Neuronal stem cell (in vitro differentiated cells): ENCODE measurements at regions not wholly inside any gene's neighbourhood (a gene's known extent, or its start where the extent isn't known, plus 50 kb on each side); places are given as distances from the start of the nearest gene placed in this dataset.

Experiments
- DNase-seq: peaks from one replicate; pipeline ENCODE4 v3.0.0-alpha.2; 2013; ENCODE audit warnings: low spot score
- H2AFZ ChIP-seq: one replicate; pipeline ENCODE4 v1.6.1; 2013; ENCODE audit warnings: mild to moderate bottlenecking, low read length, inconsistent platforms
- H2AK5ac ChIP-seq: 2 replicates; pipeline ENCODE4 v1.6.1; 2013; ENCODE audit warnings: low read depth, mild to moderate bottlenecking, inconsistent platforms, low read length, moderate library complexity, mixed read lengths
- H2BK120ac ChIP-seq: 2 replicates; pipeline ENCODE4 v1.6.1; 2013; ENCODE audit warnings: low read depth, mild to moderate bottlenecking, inconsistent platforms, low read length, moderate library complexity, mixed read lengths
- H2BK12ac ChIP-seq: one replicate; pipeline ENCODE4 v1.6.1; 2013; ENCODE audit warnings: low read length, inconsistent platforms
- H2BK15ac ChIP-seq: 2 replicates; pipeline ENCODE4 v1.6.1; 2013; ENCODE audit warnings: mild to moderate bottlenecking, low read length, inconsistent platforms, mixed read lengths
- H2BK5ac ChIP-seq: one replicate; pipeline ENCODE4 v1.6.1; 2013; ENCODE audit warnings: inconsistent platforms, mild to moderate bottlenecking, low read length, moderate library complexity
- H3K14ac ChIP-seq: one replicate; pipeline ENCODE4 v1.6.1; 2013; ENCODE audit warnings: low read length, inconsistent platforms
- H3K18ac ChIP-seq: 2 replicates; pipeline ENCODE4 v1.6.1; 2013; ENCODE audit warnings: low read length, inconsistent platforms
- H3K23ac ChIP-seq: 2 replicates; pipeline ENCODE4 v1.6.1; 2013; ENCODE audit warnings: low read depth, mild to moderate bottlenecking, mixed read lengths, low read length, inconsistent platforms; ENCODE audit not compliant: poor library complexity
- H3K27ac ChIP-seq: replicated peaks from 3 replicates; pipeline ENCODE4 v1.5.1; 2013; ENCODE audit warnings: low read length, inconsistent platforms
- H3K27me3 ChIP-seq, 3 experiments: 2 replicates each; pipeline ENCODE4 v1.6.1; 2013; ENCODE audit warnings: low read length in 3 of 3, mild to moderate bottlenecking in 2 of 3, inconsistent platforms in 1 of 3, low read depth in 1 of 3, mixed read lengths in 1 of 3, moderate library complexity in 1 of 3; ENCODE audit not compliant: control insufficient read depth in 3 of 3, insufficient read depth in 3 of 3
- H3K36me3 ChIP-seq, 2 donors: replicated peaks in 1 of 2; 2 replicates each; pipeline ENCODE4 v1.6.1; 2013; ENCODE audit warnings: low read length in 2 of 2; ENCODE audit not compliant: control insufficient read depth in 2 of 2, insufficient read depth in 2 of 2
- H3K4ac ChIP-seq: 2 replicates; pipeline ENCODE4 v1.6.1; 2013; ENCODE audit warnings: inconsistent platforms, mild to moderate bottlenecking, low read length, moderate library complexity
- H3K4me1 ChIP-seq, 2 donors: 1 replicate in 1 of 2; 2 replicates in 1 of 2; pipeline ENCODE4 v1.6.1; 2013; ENCODE audit warnings: low read length in 2 of 2, low read depth in 1 of 2; ENCODE audit not compliant: control insufficient read depth in 2 of 2, insufficient read depth in 1 of 2
- H3K4me2 ChIP-seq: one replicate; pipeline ENCODE4 v1.6.1; 2013; ENCODE audit warnings: mild to moderate bottlenecking, low read length, inconsistent platforms; ENCODE audit not compliant: insufficient read depth, poor library complexity, severe bottlenecking
- H3K4me3 ChIP-seq, 2 donors: 2 replicates each; pipeline ENCODE4 v1.5.1; 2013; ENCODE audit warnings: low read length in 2 of 2, mild to moderate bottlenecking in 2 of 2, inconsistent platforms in 1 of 2, moderate library complexity in 1 of 2
- H3K79me1 ChIP-seq: one replicate; pipeline ENCODE4 v1.6.1; 2013; ENCODE audit warnings: low read depth, mild to moderate bottlenecking, inconsistent platforms, low read length, moderate library complexity
- H3K9ac ChIP-seq: one replicate; pipeline ENCODE4 v1.6.1; 2013; ENCODE audit warnings: mild to moderate bottlenecking, low read depth, low read length, inconsistent platforms; ENCODE audit not compliant: poor library complexity
- H3K9me3 ChIP-seq, 2 donors: replicated peaks in 1 of 2; 2 replicates each; pipeline versions ENCODE3 to v1.6.1; 2013; ENCODE audit warnings: low read length in 2 of 2, mild to moderate bottlenecking in 2 of 2, inconsistent platforms in 1 of 2, low read depth in 1 of 2, mixed read lengths in 1 of 2, moderate library complexity in 1 of 2; ENCODE audit not compliant: control insufficient read depth in 2 of 2, insufficient read depth in 1 of 2
- H4K8ac ChIP-seq: one replicate; pipeline ENCODE4 v1.6.1; 2013; ENCODE audit warnings: low read depth, mild to moderate bottlenecking, inconsistent platforms, low read length, moderate library complexity
- H4K91ac ChIP-seq: one replicate; pipeline ENCODE4 v1.6.1; 2013; ENCODE audit warnings: low read length, low read depth, mild to moderate bottlenecking, inconsistent platforms; ENCODE audit not compliant: poor library complexity
- WGBS, 2 donors: extraction: QIAGEN DNeasy Blood & Tissue Kit; methylation state at CpG; one replicate each; pipeline ENCODE4 v1.1.7; 2013; ENCODE audit warnings: missing lambda C conversion rate in 2 of 2, mixed read lengths in 1 of 2; ENCODE audit not compliant: insufficient read length in 2 of 2, insufficient replicate concordance in 1 of 2; ENCODE audit errors: extremely low coverage in 2 of 2; 5-methylcytosine and 5-hydroxymethylcytosine counted together

GRCh38 chr7:46134795-46135194 is 213.7 kb upstream of the IGFBP3 start:
- no peaks in the 10 kb centered on the region for H3K79me1 ChIP-seq
- H3K18ac ChIP-seq: peak overlapping the region; percentile 58
- H3K27me3 ChIP-seq: no peaks in the 10 kb centered on the region
- no peak overlapping the region for H2BK120ac ChIP-seq
- H3K4ac ChIP-seq: no peak overlapping the region
- no peaks in the 10 kb centered on the region for H3K9me3 ChIP-seq
- H3K4me1 ChIP-seq: peaks cover 0 to 3% of the 10 kb centered on the region in 2 donors
- H2BK12ac ChIP-seq: no peak overlapping the region
- no peak overlapping the region for H3K14ac ChIP-seq
- H2BK15ac ChIP-seq: no peak overlapping the region
- DNase-seq: no peak
- no peak overlapping the region for H3K9ac ChIP-seq
- H4K8ac ChIP-seq: no peak overlapping the region
- no peak overlapping the region for H2AFZ ChIP-seq
- H3K4me2 ChIP-seq: no peak overlapping the region
- no peak overlapping the region for H2BK5ac ChIP-seq
- peak overlapping the region; percentile 8 for H2AK5ac ChIP-seq
- no peak overlapping the region for H4K91ac ChIP-seq
- no peak overlapping the region for H3K4me3 ChIP-seq
- H3K27ac ChIP-seq: no peak overlapping the region
- H3K36me3 ChIP-seq: no peaks in the 10 kb centered on the region
- no peak overlapping the region for H3K23ac ChIP-seq

GRCh38 chr7:46134385-46134784 is 213.3 kb upstream of the IGFBP3 start:
- DNase-seq: no peak
- Histone ChIP-seq H3K9me3 (no peaks in the 10 kb centered on the region), H3K9ac (no peak overlapping the region), H2BK15ac (no peak overlapping the region), H4K91ac (no peak overlapping the region), H2BK5ac (no peak overlapping the region), H2BK12ac (no peak overlapping the region), H3K18ac (peak overlapping the region; percentile 58), H3K14ac (no peak overlapping the region), H3K27ac (no peak overlapping the region), H2AFZ (no peak overlapping the region), H3K4ac (no peak overlapping the region), H4K8ac (no peak overlapping the region), H3K4me3 (peak overlapping the region in 1 of 2 donors; percentile 49), H3K4me2 (no peak overlapping the region), H3K79me1 (no peaks in the 10 kb centered on the region), H2AK5ac (peak overlapping the region; percentile 8), H3K4me1 (peaks cover 0 to 3% of the 10 kb centered on the region in 2 donors), H2BK120ac (no peak overlapping the region), H3K23ac (no peak overlapping the region), H3K36me3 (no peaks in the 10 kb centered on the region), H3K27me3 (no peaks in the 10 kb centered on the region)
- no CpG with 5 or more reads among the region's 4 CpGs for WGBS, 2 donors

DNA sequence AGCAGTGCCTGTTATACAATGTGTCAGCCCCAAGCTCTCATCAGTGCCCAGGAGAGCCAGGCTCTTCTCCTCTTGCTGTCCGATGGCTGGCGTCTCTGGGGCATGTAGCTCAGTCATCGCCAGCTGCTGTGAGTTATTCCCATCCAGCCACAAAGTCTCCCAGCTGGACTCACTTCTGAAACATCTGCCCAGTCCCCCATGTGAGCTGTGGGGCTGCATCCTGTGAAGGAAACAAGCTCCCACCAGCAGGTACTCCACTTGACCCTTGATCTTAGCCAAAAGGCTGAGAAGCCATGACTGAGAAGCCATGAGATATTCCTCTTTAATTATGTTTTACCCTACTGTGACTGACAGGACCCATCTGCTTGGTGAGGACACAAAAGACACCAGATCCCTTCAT is 212.7 kb upstream of the IGFBP3 start:
- H3K4ac ChIP-seq: no peak overlapping the region
- H4K91ac ChIP-seq: no peak overlapping the region
- no peak overlapping the region for H2AK5ac ChIP-seq
- no peak overlapping the region for H2BK15ac ChIP-seq
- H2BK120ac ChIP-seq: no peak overlapping the region
- H2AFZ ChIP-seq: no peak overlapping the region
- H3K79me1 ChIP-seq: no peaks in the 10 kb centered on the region
- no peak overlapping the region for H4K8ac ChIP-seq
- H3K36me3 ChIP-seq: no peaks in the 10 kb centered on the region
- H3K4me3 ChIP-seq: no peak overlapping the region
- no peak overlapping the region for H3K14ac ChIP-seq
- H3K9ac ChIP-seq: no peak overlapping the region
- no peak overlapping the region for H3K23ac ChIP-seq
- no peak overlapping the region for H2BK5ac ChIP-seq
- WGBS, 2 donors: no CpG with 5 or more reads among the region's 3 CpGs
- peaks cover 0 to 3% of the 10 kb centered on the region in 2 donors for H3K4me1 ChIP-seq
- H3K4me2 ChIP-seq: no peak overlapping the region
- H3K9me3 ChIP-seq: no peaks in the 10 kb centered on the region
- H3K27ac ChIP-seq: no peak overlapping the region
- DNase-seq: no peak
- H3K18ac ChIP-seq: no peak overlapping the region
- no peak overlapping the region for H2BK12ac ChIP-seq
- H3K27me3 ChIP-seq: no peaks in the 10 kb centered on the region

DNA sequence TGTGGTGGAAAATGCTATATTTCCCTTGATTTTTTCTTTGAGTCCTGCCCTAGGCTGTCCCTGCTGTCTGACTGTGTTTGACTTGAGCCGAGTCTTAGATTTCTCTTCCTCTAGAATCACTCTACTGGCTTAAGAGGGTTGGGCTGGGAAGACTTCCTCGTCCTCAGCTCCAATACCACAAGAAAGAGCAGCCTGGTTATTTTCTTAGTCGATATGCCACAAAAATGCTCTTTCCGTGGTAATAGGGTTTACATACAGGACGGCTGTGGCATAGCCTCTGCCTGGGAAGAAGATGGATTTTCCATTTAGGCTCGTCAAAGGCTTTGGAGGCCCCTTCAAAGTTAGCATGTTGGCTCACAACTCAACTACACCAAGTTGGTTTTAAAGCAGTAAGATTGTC is 212.0 kb upstream of the IGFBP3 start:
- Histone ChIP-seq H2BK5ac (no peak overlapping the region), H3K4ac (no peak overlapping the region), H3K27me3 (no peaks in the 10 kb centered on the region), H2AFZ (no peak overlapping the region), H3K79me1 (no peaks in the 10 kb centered on the region), H3K18ac (no peak overlapping the region), H2BK120ac (no peak overlapping the region), H3K23ac (no peak overlapping the region), H3K9ac (no peak overlapping the region), H3K14ac (no peak overlapping the region), H3K4me2 (no peak overlapping the region), H4K91ac (no peak overlapping the region), H3K36me3 (no peaks in the 10 kb centered on the region), H3K27ac (no peak overlapping the region), H2BK12ac (no peak overlapping the region), H2AK5ac (no peak overlapping the region), H3K4me1 (peaks cover 0 to 3% of the 10 kb centered on the region in 2 donors), H2BK15ac (no peak overlapping the region), H4K8ac (no peak overlapping the region), H3K4me3 (no peak overlapping the region), H3K9me3 (no peaks in the 10 kb centered on the region)
- no CpG with 5 or more reads among the region's 6 CpGs for WGBS, 2 donors
- DNase-seq: no peak
